ENCODE measurements at regions not wholly inside any gene's neighbourhood (a gene's known extent, or its start where the extent isn't known, plus 50 kb on each side); places are given as distances from the start of the nearest gene placed in this dataset.
"Not testable (repeated sequence)": the region's sequence is repeated elsewhere in the genome, so short reads cannot be mapped to it uniquely, and the experiment has no call there.

GRCh38 chr7:9919-10318 lies 182.5 kb upstream of the FAM20C start:
- H3K36me3 ChIP-seq (ENCODE audit: insufficient read depth, insufficient read length, low read length); DNase-seq (ENCODE audit: low read depth, low spot score); H3K4me1 ChIP-seq (ENCODE audit: insufficient read depth, insufficient read length); H3K4me3 ChIP-seq (ENCODE audit: insufficient read length, low read depth); H3K9ac ChIP-seq (ENCODE audit: insufficient read length, low read depth); H3K9me3 ChIP-seq (ENCODE audit: insufficient read depth, low read length); H3K27me3 ChIP-seq (ENCODE audit: insufficient read depth, insufficient read length): not testable (repeated sequence)

GRCh38 chr7:32565-33280 lies 159.6 kb upstream of the FAM20C start:
- H3K36me3 ChIP-seq (ENCODE audit: insufficient read depth, insufficient read length, low read length); H3K27me3 ChIP-seq (ENCODE audit: insufficient read depth, insufficient read length); H3K4me3 ChIP-seq (ENCODE audit: insufficient read length, low read depth); H3K4me1 ChIP-seq (ENCODE audit: insufficient read depth, insufficient read length); H3K9me3 ChIP-seq (ENCODE audit: insufficient read depth, low read length); H3K9ac ChIP-seq (ENCODE audit: insufficient read length, low read depth); DNase-seq (ENCODE audit: low read depth, low spot score): not testable (repeated sequence)

- H3K9ac ChIP-seq (ENCODE audit: insufficient read length, low read depth); H3K4me1 ChIP-seq (ENCODE audit: insufficient read depth, insufficient read length); DNase-seq (ENCODE audit: low read depth, low spot score); H3K36me3 ChIP-seq (ENCODE audit: insufficient read depth, insufficient read length, low read length); H3K4me3 ChIP-seq (ENCODE audit: insufficient read length, low read depth); H3K9me3 ChIP-seq (ENCODE audit: insufficient read depth, low read length); H3K27me3 ChIP-seq (ENCODE audit: insufficient read depth, insufficient read length): not testable (repeated sequence)
These were observed 157.2 kb upstream of the FAM20C start for GRCh38 chr7:35121-35541.

- H3K27me3 ChIP-seq (ENCODE audit: insufficient read depth, insufficient read length); H3K9ac ChIP-seq (ENCODE audit: insufficient read length, low read depth); H3K4me1 ChIP-seq (ENCODE audit: insufficient read depth, insufficient read length); H3K4me3 ChIP-seq (ENCODE audit: insufficient read length, low read depth); H3K9me3 ChIP-seq (ENCODE audit: insufficient read depth, low read length); DNase-seq (ENCODE audit: low read depth, low spot score); H3K36me3 ChIP-seq (ENCODE audit: insufficient read depth, insufficient read length, low read length): not testable (repeated sequence)
These were observed 155.8 kb upstream of the FAM20C start for GRCh38 chr7:36539-36938.

GRCh38 chr7:37656-38055 lies 154.7 kb upstream of the FAM20C start:
- not testable (repeated sequence) for H3K36me3 ChIP-seq (ENCODE audit: insufficient read depth, insufficient read length, low read length); H3K4me3 ChIP-seq (ENCODE audit: insufficient read length, low read depth); H3K27me3 ChIP-seq (ENCODE audit: insufficient read depth, insufficient read length); DNase-seq (ENCODE audit: low read depth, low spot score); H3K4me1 ChIP-seq (ENCODE audit: insufficient read depth, insufficient read length); H3K9me3 ChIP-seq (ENCODE audit: insufficient read depth, low read length); H3K9ac ChIP-seq (ENCODE audit: insufficient read length, low read depth)

GRCh38 chr7:38444-38843 lies 153.9 kb upstream of the FAM20C start:
- not testable (repeated sequence) for H3K9ac ChIP-seq (ENCODE audit: insufficient read length, low read depth); DNase-seq (ENCODE audit: low read depth, low spot score); H3K4me3 ChIP-seq (ENCODE audit: insufficient read length, low read depth); H3K27me3 ChIP-seq (ENCODE audit: insufficient read depth, insufficient read length); H3K9me3 ChIP-seq (ENCODE audit: insufficient read depth, low read length); H3K4me1 ChIP-seq (ENCODE audit: insufficient read depth, insufficient read length); H3K36me3 ChIP-seq (ENCODE audit: insufficient read depth, insufficient read length, low read length)

- H3K27me3 ChIP-seq (ENCODE audit: insufficient read depth, insufficient read length): peaks cover 16% of the 10 kb centered on the region
- not testable (repeated sequence) for H3K9ac ChIP-seq (ENCODE audit: insufficient read length, low read depth); H3K9me3 ChIP-seq (ENCODE audit: insufficient read depth, low read length); DNase-seq (ENCODE audit: low read depth, low spot score); H3K36me3 ChIP-seq (ENCODE audit: insufficient read depth, insufficient read length, low read length); H3K4me1 ChIP-seq (ENCODE audit: insufficient read depth, insufficient read length); H3K4me3 ChIP-seq (ENCODE audit: insufficient read length, low read depth)
These were observed 152.2 kb upstream of the FAM20C start for GRCh38 chr7:39984-40740.

GRCh38 chr7:40799-41750 lies 151.3 kb upstream of the FAM20C start:
- Histone ChIP-seq H3K9ac (ENCODE audit: insufficient read length, low read depth) (no peak overlapping the region), H3K36me3 (ENCODE audit: insufficient read depth, insufficient read length, low read length) (no peaks in the 10 kb centered on the region), H3K4me1 (ENCODE audit: insufficient read depth, insufficient read length) (no peaks in the 10 kb centered on the region), H3K9me3 (ENCODE audit: insufficient read depth, low read length) (no peaks in the 10 kb centered on the region), H3K27me3 (ENCODE audit: insufficient read depth, insufficient read length) (peaks cover 19% of the 10 kb centered on the region), H3K4me3 (ENCODE audit: insufficient read length, low read depth) (no peak overlapping the region)
- no peak for DNase-seq (ENCODE audit: low read depth, low spot score)
- TF ChIP-seq YY1 (IDR thresholded peaks at IDR 0.05; ENCODE audit: insufficient read depth, insufficient read length) (no peak), ZNF274 (IDR thresholded peaks at IDR 0.05; ENCODE audit: low read depth, low read length) (no peak), SUZ12 (IDR thresholded peaks at IDR 0.05; ENCODE audit: extremely low read depth, insufficient read depth, insufficient read length) (no peak)
